ENCODE measurements at regions not wholly inside any gene's neighbourhood (a gene's known extent, or its start where the extent isn't known, plus 50 kb on each side); places are given as distances from the start of the nearest gene placed in this dataset.

- TF ChIP-seq, protein P1, sequence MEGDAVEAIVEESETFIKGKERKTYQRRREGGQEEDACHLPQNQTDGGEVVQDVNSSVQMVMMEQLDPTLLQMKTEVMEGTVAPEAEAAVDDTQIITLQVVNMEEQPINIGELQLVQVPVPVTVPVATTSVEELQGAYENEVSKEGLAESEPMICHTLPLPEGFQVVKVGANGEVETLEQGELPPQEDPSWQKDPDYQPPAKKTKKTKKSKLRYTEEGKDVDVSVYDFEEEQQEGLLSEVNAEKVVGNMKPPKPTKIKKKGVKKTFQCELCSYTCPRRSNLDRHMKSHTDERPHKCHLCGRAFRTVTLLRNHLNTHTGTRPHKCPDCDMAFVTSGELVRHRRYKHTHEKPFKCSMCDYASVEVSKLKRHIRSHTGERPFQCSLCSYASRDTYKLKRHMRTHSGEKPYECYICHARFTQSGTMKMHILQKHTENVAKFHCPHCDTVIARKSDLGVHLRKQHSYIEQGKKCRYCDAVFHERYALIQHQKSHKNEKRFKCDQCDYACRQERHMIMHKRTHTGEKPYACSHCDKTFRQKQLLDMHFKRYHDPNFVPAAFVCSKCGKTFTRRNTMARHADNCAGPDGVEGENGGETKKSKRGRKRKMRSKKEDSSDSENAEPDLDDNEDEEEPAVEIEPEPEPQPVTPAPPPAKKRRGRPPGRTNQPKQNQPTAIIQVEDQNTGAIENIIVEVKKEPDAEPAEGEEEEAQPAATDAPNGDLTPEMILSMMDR (IDR thresholded peaks at IDR 0.05): no peak
- TF ChIP-seq POLR2A (IDR thresholded peaks at IDR 0.05): no peak
Observed at GRCh38 chr16:54484700-54485099, 198.1 kb upstream of the IRX3 start.
